Testis (tissue), 2 donors: ENCODE measurements at regions not wholly inside any gene's neighbourhood (a gene's known extent, or its start where the extent isn't known, plus 50 kb on each side); places are given as distances from the start of the nearest gene placed in this dataset.

Experiments used
- DNase-seq: peaks from one replicate; pipeline ENCODE4 v3.0.0-alpha.2; 2019
- H3K27ac ChIP-seq, 2 donors: fragments of 200-600 bp; sonication (generic); one replicate each; pipeline ENCODE4 v1.5.1; 2019
- H3K27me3 ChIP-seq: fragments of 200-600 bp; sonication (generic); one replicate; pipeline ENCODE4 v1.5.1; 2019
- H3K36me3 ChIP-seq: fragments of 200-600 bp; sonication (generic); one replicate; pipeline ENCODE4 v1.5.1; 2017; ENCODE audit warnings: low read depth; ENCODE audit errors: missing control alignments
- H3K4me1 ChIP-seq: fragments of 200-600 bp; sonication (generic); one replicate; pipeline ENCODE4 v1.5.1; 2019
- H3K4me3 ChIP-seq, 2 donors: fragments of 200-600 bp; sonication (generic); one replicate each; pipeline ENCODE4 v1.5.1; 2017 to 2019
- H3K9me3 ChIP-seq: fragments of 200-600 bp; sonication (generic); one replicate; pipeline ENCODE4 v1.5.1; 2017
- CTCF ChIP-seq, 3 experiments: fragments of 450-650 bp in 2 of 3; fragments of 200-600 bp in 1 of 3; sonication (generic) in 1 of 3; IDR thresholded peaks; one replicate each; pipeline ENCODE4 v1.5.1; 2016 to 2019; ENCODE audit warnings: antibody characterized with exemption in 3 of 3, mild to moderate bottlenecking in 2 of 3, moderate library complexity in 1 of 3
- POLR2A ChIP-seq: fragments of 450-650 bp; IDR thresholded peaks from one replicate; pipeline ENCODE4 v1.6.1; 2017; ENCODE audit warnings: antibody characterized with exemption, mild to moderate bottlenecking, moderate library complexity
- WGBS, 2 donors: methylation state at CpG; one replicate each; pipeline ENCODE4 v1.1.5; 2018; 5-methylcytosine and 5-hydroxymethylcytosine counted together
- intact Hi-C: fragments of 100-400 bp; cut with DNase I; formaldehyde crosslinking; loops from one replicate; pipeline ENCODE4 v1.15.1; 2023; ENCODE audit warnings: low total_unique reads

- Histone ChIP-seq H3K27me3 (no peaks in the 10 kb centered on the region), H3K27ac (no peak overlapping the region), H3K9me3 (no peaks in the 10 kb centered on the region), H3K4me3 (no peak overlapping the region), H3K4me1 (no peaks in the 10 kb centered on the region), H3K36me3 (no peaks in the 10 kb centered on the region)
- WGBS, 2 donors = 39% methylated on average over 5 of the region's 5 CpGs
- DNase-seq = no peak
- intact Hi-C loops = no loop called here
- TF ChIP-seq POLR2A = no peak
- no peak for TF ChIP-seq CTCF (IDR thresholded peaks at IDR 0.05)
Observed at GRCh38 chr18:70973626-70974025, 684.8 kb downstream of the SOCS6 start.

- TF ChIP-seq POLR2A = no peak
- TF ChIP-seq CTCF (IDR thresholded peaks at IDR 0.05) = no peak
- Histone ChIP-seq H3K27ac (no peak overlapping the region), H3K27me3 (no peaks in the 10 kb centered on the region), H3K36me3 (no peaks in the 10 kb centered on the region), H3K4me3 (no peak overlapping the region), H3K4me1 (no peaks in the 10 kb centered on the region), H3K9me3 (no peaks in the 10 kb centered on the region)
- 54 to 62% methylated on average over 3 of the region's 3 CpGs for whole genome bisulfite sequencing, 2 donors
- DNase-seq = no peak
- intact Hi-C loops = no loop called here
Observed at GRCh38 chr18:70966419-70966818, 677.6 kb downstream of the SOCS6 start.

GRCh38 chr18:70961939-70962338, 673.1 kb downstream of the SOCS6 start:
- no peak for DNase-seq
- Histone ChIP-seq H3K27me3 (no peaks in the 10 kb centered on the region), H3K36me3 (no peaks in the 10 kb centered on the region), H3K4me3 (no peak overlapping the region), H3K27ac (no peak overlapping the region), H3K4me1 (no peaks in the 10 kb centered on the region), H3K9me3 (no peaks in the 10 kb centered on the region)
- no peak for TF ChIP-seq POLR2A
- TF ChIP-seq CTCF (IDR thresholded peaks at IDR 0.05) = no peak
- intact Hi-C loops = no loop called here
- WGBS, 2 donors = 86 to 95% methylated on average over 3 of the region's 3 CpGs

GRCh38 chr18:70956554-70956953, 667.7 kb downstream of the SOCS6 start:
- TF ChIP-seq POLR2A (no peak), CTCF (IDR thresholded peaks at IDR 0.05) (no peak)
- Histone ChIP-seq H3K36me3 (no peaks in the 10 kb centered on the region), H3K27me3 (no peaks in the 10 kb centered on the region), H3K4me3 (no peak overlapping the region), H3K27ac (no peak overlapping the region), H3K4me1 (no peaks in the 10 kb centered on the region), H3K9me3 (no peaks in the 10 kb centered on the region)
- 39 to 70% methylated on average over 6 of the region's 6 CpGs for WGBS, 2 donors
- DNase-seq = no peak
- intact Hi-C loops = no loop called here

- 73 to 80% methylated on average over 8 of the region's 8 CpGs for WGBS, 2 donors
- DNase-seq = no peak
- Histone ChIP-seq H3K9me3 (no peaks in the 10 kb centered on the region), H3K27ac (no peak overlapping the region), H3K4me3 (no peak overlapping the region), H3K4me1 (no peaks in the 10 kb centered on the region), H3K27me3 (no peaks in the 10 kb centered on the region), H3K36me3 (no peaks in the 10 kb centered on the region)
- intact Hi-C loops = no loop called here
- TF ChIP-seq CTCF (IDR thresholded peaks at IDR 0.05) = no peak
- no peak for TF ChIP-seq POLR2A
Observed at GRCh38 chr18:70936160-70936559, 647.3 kb downstream of the SOCS6 start.
